Keratinocyte (primary cell): ENCODE measurements at regions not wholly inside any gene's neighbourhood (a gene's known extent, or its start where the extent isn't known, plus 50 kb on each side); places are given as distances from the start of the nearest gene placed in this dataset.

Experiments used
- CTCF ChIP-seq, 3 experiments: IDR thresholded peaks in 1 of 3; conservative IDR thresholded peaks in 1 of 3; optimal IDR thresholded peaks in 1 of 3; 2 replicates in 2 of 3; 3 replicates in 1 of 3; pipeline versions ENCODE3 to v1.5.1; 2011; ENCODE audit warnings: low read length in 3 of 3, mild to moderate bottlenecking in 3 of 3, moderate library complexity in 2 of 3, control low read depth in 1 of 3, inconsistent platforms in 1 of 3; ENCODE audit not compliant: insufficient read depth in 2 of 3; ENCODE audit errors: extremely low read depth in 1 of 3
- EZH2 ChIP-seq: IDR thresholded peaks from one replicate; pipeline ENCODE4 v1.6.1; 2012; ENCODE audit warnings: inconsistent platforms, mild to moderate bottlenecking, low read length, moderate library complexity

GRCh38 chr11:116336540-116336939 lies 436.2 kb downstream of the BUD13 start:
- TF ChIP-seq CTCF (optimal IDR thresholded peaks at IDR 0.05 in 1 of 3, IDR thresholded peaks at IDR 0.05 in 1 of 3, conservative IDR thresholded peaks at IDR 0.05 in 1 of 3; ENCODE audit: extremely low read depth in 1 of 3, insufficient read depth in 2 of 3, low read length in 3 of 3), result no peak
- no peak for TF ChIP-seq EZH2
